ENCODE measurements at regions not wholly inside any gene's neighbourhood (a gene's known extent, or its start where the extent isn't known, plus 50 kb on each side); places are given as distances from the start of the nearest gene placed in this dataset.
"Not testable (repeated sequence)": the region's sequence is repeated elsewhere in the genome, so short reads cannot be mapped to it uniquely, and the experiment has no call there.

GRCh38 chr3:15977598-15978232, 179.9 kb upstream of the ANKRD28 start:
- Mint-ChIP-seq H3K4me3 (no peak overlapping the region), H3K27me3 (peaks cover 0 to 4% of the 10 kb centered on the region in 2 donors), H3K36me3 (no peaks in the 10 kb centered on the region), H3K4me1 (no peaks in the 10 kb centered on the region), H3K27ac (no peak overlapping the region), H3K9me3 (no peaks in the 10 kb centered on the region)
- no peak for ATAC-seq (replicated peaks)
- no peak for DNase-seq

GRCh38 chr3:15978801-15979200, 181.0 kb upstream of the ANKRD28 start:
- Mint-ChIP-seq H3K36me3 (no peaks in the 10 kb centered on the region), H3K4me1 (no peaks in the 10 kb centered on the region), H3K4me3 (no peak overlapping the region), H3K27ac (no peak overlapping the region), H3K27me3 (peaks cover 0 to 4% of the 10 kb centered on the region in 2 donors), H3K9me3 (no peaks in the 10 kb centered on the region)
- DNase-seq = no peak
- no peak for ATAC-seq (replicated peaks)

GRCh38 chr3:15979495-15979894, 181.7 kb upstream of the ANKRD28 start:
- no peak for DNase-seq

GRCh38 chr3:15979900-15980299, 182.1 kb upstream of the ANKRD28 start:
- H3K27me3 Mint-ChIP-seq = peaks cover 0 to 4% of the 10 kb centered on the region in 2 donors
- no peaks in the 10 kb centered on the region for H3K9me3 Mint-ChIP-seq
- no peaks in the 10 kb centered on the region for H3K36me3 Mint-ChIP-seq
- H3K4me1 Mint-ChIP-seq = no peaks in the 10 kb centered on the region
- H3K4me3 Mint-ChIP-seq = no peak overlapping the region
- H3K27ac Mint-ChIP-seq = no peak overlapping the region
- no peak for DNase-seq
- no peak for ATAC-seq (replicated peaks)

More at GRCh38 chr3:15979495-15979894, 181.7 kb upstream of the ANKRD28 start:
- no peak overlapping the region for H3K4me3 Mint-ChIP-seq
- H3K27ac Mint-ChIP-seq = no peak overlapping the region
- H3K36me3 Mint-ChIP-seq = no peaks in the 10 kb centered on the region
- H3K4me1 Mint-ChIP-seq = no peaks in the 10 kb centered on the region
- peaks cover 0 to 4% of the 10 kb centered on the region in 2 donors for H3K27me3 Mint-ChIP-seq
- no peaks in the 10 kb centered on the region for H3K9me3 Mint-ChIP-seq
- ATAC-seq (replicated peaks) = no peak

GRCh38 chr3:15982243-15982642, 184.5 kb upstream of the ANKRD28 start:
- Mint-ChIP-seq H3K27ac (no peak overlapping the region), H3K4me1 (no peaks in the 10 kb centered on the region), H3K9me3 (peaks cover 6% of the 10 kb centered on the region in 2 donors), H3K4me3 (no peak overlapping the region), H3K27me3 (peaks cover 0 to 4% of the 10 kb centered on the region in 2 donors), H3K36me3 (peaks cover 0 to 15% of the 10 kb centered on the region in 2 donors)
- DNase-seq (no peak), ATAC-seq (replicated peaks) (no peak)

GRCh38 chr3:15982667-15983196, 185.0 kb upstream of the ANKRD28 start:
- Mint-ChIP-seq H3K27me3 (peaks cover 0 to 2% of the 10 kb centered on the region in 2 donors), H3K36me3 (peaks cover 1 to 20% of the 10 kb centered on the region in 2 donors), H3K4me1 (no peaks in the 10 kb centered on the region), H3K4me3 (no peak overlapping the region), H3K9me3 (peaks cover 8 to 11% of the 10 kb centered on the region in 2 donors), H3K27ac (no peak overlapping the region)
- no peak for DNase-seq
- no peak for ATAC-seq (replicated peaks)

- peaks cover 3 to 21% of the 10 kb centered on the region in 2 donors for H3K36me3 Mint-ChIP-seq
- H3K27me3 Mint-ChIP-seq = no peaks in the 10 kb centered on the region
- no peak overlapping the region for H3K27ac Mint-ChIP-seq
- ATAC-seq (replicated peaks) = no peak
- H3K4me1 Mint-ChIP-seq = no peaks in the 10 kb centered on the region
- peaks cover 8 to 12% of the 10 kb centered on the region in 2 donors for H3K9me3 Mint-ChIP-seq
- H3K4me3 Mint-ChIP-seq = no peak overlapping the region
- DNase-seq = no peak
Observed at GRCh38 chr3:15983232-15983631, 185.5 kb upstream of the ANKRD28 start.

GRCh38 chr3:15983693-15984092, 185.9 kb upstream of the ANKRD28 start:
- Mint-ChIP-seq H3K36me3 (peaks cover 6 to 25% of the 10 kb centered on the region in 2 donors), H3K4me1 (no peaks in the 10 kb centered on the region), H3K27me3 (peaks cover 0 to 1% of the 10 kb centered on the region in 2 donors), H3K9me3 (peaks cover 11 to 14% of the 10 kb centered on the region in 2 donors), H3K4me3 (no peak overlapping the region), H3K27ac (no peak overlapping the region)
- ATAC-seq (replicated peaks) (no peak), DNase-seq (no peak)

GRCh38 chr3:15989419-15989818, 185.1 kb upstream of the GALNT15 start:
- H3K27ac Mint-ChIP-seq = no peak overlapping the region
- ATAC-seq (replicated peaks) (no peak), DNase-seq (no peak)
- peaks cover 9 to 29% of the 10 kb centered on the region in 2 donors for H3K36me3 Mint-ChIP-seq
- H3K9me3 Mint-ChIP-seq = peaks cover 14 to 18% of the 10 kb centered on the region in 2 donors
- H3K27me3 Mint-ChIP-seq = peaks cover 0 to 5% of the 10 kb centered on the region in 2 donors
- no peak overlapping the region for H3K4me3 Mint-ChIP-seq
- no peaks in the 10 kb centered on the region for H3K4me1 Mint-ChIP-seq

- H3K36me3 Mint-ChIP-seq = peaks cover 3 to 12% of the 10 kb centered on the region in 2 donors
- not testable (repeated sequence) for H3K27ac Mint-ChIP-seq; H3K4me3 Mint-ChIP-seq; ATAC-seq (replicated peaks); DNase-seq; H3K4me1 Mint-ChIP-seq
- peaks cover 0 to 13% of the 10 kb centered on the region in 2 donors for H3K27me3 Mint-ChIP-seq
- H3K9me3 Mint-ChIP-seq = peaks cover 9 to 13% of the 10 kb centered on the region in 2 donors
Observed at GRCh38 chr3:15993660-15994059, 180.8 kb upstream of the GALNT15 start.

- H3K4me3 Mint-ChIP-seq; H3K27me3 Mint-ChIP-seq; H3K27ac Mint-ChIP-seq; H3K4me1 Mint-ChIP-seq; ATAC-seq (replicated peaks); DNase-seq; H3K9me3 Mint-ChIP-seq: not testable (repeated sequence)
- H3K36me3 Mint-ChIP-seq = peaks cover 0 to 11% of the 10 kb centered on the region in 2 donors
Observed at GRCh38 chr3:15996496-15996895, 178.0 kb upstream of the GALNT15 start.

- DNase-seq = no peak
- no peak overlapping the region for H3K27ac Mint-ChIP-seq
- no peaks in the 10 kb centered on the region for H3K4me1 Mint-ChIP-seq
Observed at GRCh38 chr3:15997274-15997943, 177.1 kb upstream of the GALNT15 start.

GRCh38 chr3:15998911-15999310, 175.6 kb upstream of the GALNT15 start:
- Mint-ChIP-seq H3K36me3 (peaks cover 0 to 17% of the 10 kb centered on the region in 2 donors), H3K27ac (no peak overlapping the region), H3K27me3 (peaks cover 0 to 9% of the 10 kb centered on the region in 2 donors), H3K4me1 (no peaks in the 10 kb centered on the region), H3K9me3 (peaks cover 8 to 13% of the 10 kb centered on the region in 2 donors), H3K4me3 (no peak overlapping the region)
- ATAC-seq (replicated peaks) (no peak), DNase-seq (no peak)

More at GRCh38 chr3:15997274-15997943, 177.1 kb upstream of the GALNT15 start:
- ATAC-seq (replicated peaks) = no peak
- Mint-ChIP-seq H3K36me3 (peaks cover 0 to 12% of the 10 kb centered on the region in 2 donors), H3K27me3 (peaks cover 0 to 9% of the 10 kb centered on the region in 2 donors), H3K4me3 (no peak overlapping the region), H3K9me3 (peaks cover 5 to 9% of the 10 kb centered on the region in 2 donors)

- ATAC-seq (replicated peaks) (no peak), DNase-seq (no peak)
- H3K4me3 Mint-ChIP-seq = no peak overlapping the region
- H3K27me3 Mint-ChIP-seq = no peaks in the 10 kb centered on the region
- no peaks in the 10 kb centered on the region for H3K4me1 Mint-ChIP-seq
- H3K36me3 Mint-ChIP-seq = peaks cover 0 to 9% of the 10 kb centered on the region in 2 donors
- peaks cover 4 to 11% of the 10 kb centered on the region in 2 donors for H3K9me3 Mint-ChIP-seq
- H3K27ac Mint-ChIP-seq = no peak overlapping the region
Observed at GRCh38 chr3:16004812-16005211, 169.7 kb upstream of the GALNT15 start.

GRCh38 chr3:16011376-16011775, 163.1 kb upstream of the GALNT15 start:
- Mint-ChIP-seq H3K27ac (no peak overlapping the region), H3K27me3 (no peaks in the 10 kb centered on the region), H3K9me3 (peaks cover 1 to 3% of the 10 kb centered on the region in 2 donors), H3K36me3 (no peaks in the 10 kb centered on the region), H3K4me1 (no peaks in the 10 kb centered on the region), H3K4me3 (no peak overlapping the region)
- no peak for ATAC-seq (replicated peaks)
- DNase-seq = no peak
